ENCODE measurements at regions not wholly inside any gene's neighbourhood (a gene's known extent, or its start where the extent isn't known, plus 50 kb on each side); places are given as distances from the start of the nearest gene placed in this dataset.

- H3K9me3 Mint-ChIP-seq (ENCODE audit: low read depth, unreplicated experiment): no peaks in the 10 kb centered on the region
- no peak overlapping the region for H3K4me3 Mint-ChIP-seq (ENCODE audit: low read depth, unreplicated experiment)
- TF ChIP-seq, protein P1, sequence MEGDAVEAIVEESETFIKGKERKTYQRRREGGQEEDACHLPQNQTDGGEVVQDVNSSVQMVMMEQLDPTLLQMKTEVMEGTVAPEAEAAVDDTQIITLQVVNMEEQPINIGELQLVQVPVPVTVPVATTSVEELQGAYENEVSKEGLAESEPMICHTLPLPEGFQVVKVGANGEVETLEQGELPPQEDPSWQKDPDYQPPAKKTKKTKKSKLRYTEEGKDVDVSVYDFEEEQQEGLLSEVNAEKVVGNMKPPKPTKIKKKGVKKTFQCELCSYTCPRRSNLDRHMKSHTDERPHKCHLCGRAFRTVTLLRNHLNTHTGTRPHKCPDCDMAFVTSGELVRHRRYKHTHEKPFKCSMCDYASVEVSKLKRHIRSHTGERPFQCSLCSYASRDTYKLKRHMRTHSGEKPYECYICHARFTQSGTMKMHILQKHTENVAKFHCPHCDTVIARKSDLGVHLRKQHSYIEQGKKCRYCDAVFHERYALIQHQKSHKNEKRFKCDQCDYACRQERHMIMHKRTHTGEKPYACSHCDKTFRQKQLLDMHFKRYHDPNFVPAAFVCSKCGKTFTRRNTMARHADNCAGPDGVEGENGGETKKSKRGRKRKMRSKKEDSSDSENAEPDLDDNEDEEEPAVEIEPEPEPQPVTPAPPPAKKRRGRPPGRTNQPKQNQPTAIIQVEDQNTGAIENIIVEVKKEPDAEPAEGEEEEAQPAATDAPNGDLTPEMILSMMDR (IDR thresholded peaks at IDR 0.05; ENCODE audit: unreplicated experiment): no peak
- CTCF ChIA-PET: no interaction called here
- H3K27me3 Mint-ChIP-seq (ENCODE audit: unreplicated experiment): peaks cover 35% of the 10 kb centered on the region
- H3K36me3 Mint-ChIP-seq (ENCODE audit: insufficient read depth, unreplicated experiment): no peaks in the 10 kb centered on the region
- DNase-seq: no peak
- no peak overlapping the region for H3K27ac Mint-ChIP-seq (ENCODE audit: unreplicated experiment)
- H3K4me1 Mint-ChIP-seq (ENCODE audit: low read depth, unreplicated experiment): peaks cover 10% of the 10 kb centered on the region
- BruUV-seq (replicated peaks): no TSS peak
- intact Hi-C loops (cut with micrococcal nuclease; ENCODE audit: unreplicated experiment): no loop called here
These were observed 58.6 kb upstream of the MNS1 start for GRCh38 chr15:56523521-56523920.

DNA sequence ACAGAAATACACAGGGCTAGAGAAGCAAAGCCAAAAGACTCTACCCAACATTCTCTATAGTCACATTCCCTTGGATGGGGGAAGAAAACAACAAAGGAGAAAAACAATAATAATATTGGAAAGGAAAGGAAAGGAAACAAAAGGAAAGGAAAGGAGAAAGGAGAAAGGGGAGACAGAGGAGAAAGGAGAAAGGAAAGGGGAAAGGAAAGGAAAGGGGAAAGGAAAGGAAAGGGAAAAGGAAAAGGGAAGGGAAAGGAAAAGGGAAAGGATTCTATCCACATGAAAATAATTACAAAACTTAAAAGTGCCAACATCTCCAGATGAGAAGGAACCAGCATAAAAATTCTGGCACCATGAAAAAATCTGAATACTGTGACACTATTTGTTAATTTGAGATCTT, 54.1 kb upstream of the MNS1 start:
- TF ChIP-seq, protein P1 (IDR thresholded peaks at IDR 0.05; ENCODE audit: unreplicated experiment): no peak
- peaks cover 12% of the 10 kb centered on the region for H3K27me3 Mint-ChIP-seq (ENCODE audit: unreplicated experiment)
- H3K4me3 Mint-ChIP-seq (ENCODE audit: low read depth, unreplicated experiment): no peak overlapping the region
- no TSS peak for BruUV-seq (replicated peaks)
- DNase-seq: no peak
- peaks cover 10% of the 10 kb centered on the region for H3K4me1 Mint-ChIP-seq (ENCODE audit: low read depth, unreplicated experiment)
- H3K36me3 Mint-ChIP-seq (ENCODE audit: insufficient read depth, unreplicated experiment): no peaks in the 10 kb centered on the region
- no peak overlapping the region for H3K27ac Mint-ChIP-seq (ENCODE audit: unreplicated experiment)
- CTCF ChIA-PET: no interaction called here
- intact Hi-C loops (cut with micrococcal nuclease; ENCODE audit: unreplicated experiment): no loop called here
- peaks cover 11% of the 10 kb centered on the region for H3K9me3 Mint-ChIP-seq (ENCODE audit: low read depth, unreplicated experiment)

Data from Calu3 (cell line).